G401.6 (cell line): ENCODE measurements at regions not wholly inside any gene's neighbourhood (a gene's known extent, or its start where the extent isn't known, plus 50 kb on each side); places are given as distances from the start of the nearest gene placed in this dataset.
"Not testable (repeated sequence)": the region's sequence is repeated elsewhere in the genome, so short reads cannot be mapped to it uniquely, and the experiment has no call there.

Source experiments
- FAIRE-seq: peaks from 2 replicates; lab custom pipeline; 2012; peaks lifted over from hg19 to GRCh38; lab: Jason Lieb, UNC

DNA sequence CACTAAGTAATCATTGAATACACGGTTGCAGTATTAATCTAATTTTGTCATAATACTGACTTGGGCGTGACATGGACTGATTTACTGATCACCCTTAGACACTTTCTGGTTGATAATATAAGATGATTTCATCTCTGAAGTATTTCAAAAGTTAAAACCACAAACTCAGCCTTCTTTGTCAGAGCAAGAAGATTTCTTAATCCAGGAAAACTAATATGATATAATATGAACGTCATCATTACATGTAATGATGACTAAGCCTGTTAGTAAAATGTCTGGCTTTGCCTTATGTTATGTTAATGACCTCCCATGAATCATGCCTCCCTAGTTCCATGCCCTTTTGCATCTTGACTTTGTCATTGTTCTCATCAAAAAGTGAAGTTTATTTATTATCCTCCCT lies 1325.0 kb upstream of the CDH2 start:
- FAIRE-seq, result no peak

DNA sequence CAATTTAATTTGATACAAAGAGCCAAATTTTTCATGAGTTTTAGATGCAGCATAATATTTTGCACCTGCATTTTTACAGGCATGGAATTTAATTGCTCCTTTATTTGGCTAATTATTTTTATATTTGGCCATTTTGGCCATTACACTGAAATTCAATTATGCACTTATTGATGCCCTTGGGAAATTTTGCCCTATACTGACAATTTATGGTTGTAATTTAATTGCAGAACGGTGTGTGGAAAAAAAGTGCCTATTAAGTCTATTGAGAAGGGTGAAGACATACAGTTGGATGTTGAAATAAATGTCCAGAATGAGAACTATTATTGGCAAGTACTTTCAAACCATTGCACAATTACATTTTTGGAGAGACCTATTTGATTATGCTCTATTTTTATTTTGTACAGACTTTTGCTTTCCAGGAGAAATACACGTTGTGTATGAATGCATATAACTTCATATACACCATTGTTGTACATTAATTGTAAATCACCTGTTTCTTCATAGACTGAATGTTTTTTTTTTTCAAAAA lies 1319.3 kb upstream of the CDH2 start:
- FAIRE-seq, result peak; percentile 3

DNA sequence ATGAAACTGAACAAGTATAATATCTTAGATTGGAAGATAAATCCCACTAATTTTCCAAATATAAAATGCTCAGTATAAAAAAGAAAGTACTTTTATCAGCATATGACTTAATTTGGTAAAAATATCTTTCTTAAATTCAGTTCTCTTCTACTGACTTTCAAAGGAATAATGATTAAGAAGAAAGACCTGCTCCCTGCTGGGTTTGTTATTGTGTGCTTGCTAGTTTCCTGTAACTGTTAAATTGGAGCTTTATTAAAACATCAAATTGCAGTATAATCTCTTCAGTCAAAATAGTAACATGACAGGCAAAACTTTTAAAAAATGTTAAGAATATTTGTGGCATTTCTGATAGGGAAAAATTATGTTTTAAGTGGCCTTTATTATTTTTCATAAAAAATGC lies 1317.4 kb upstream of the CDH2 start:
- no peak for FAIRE-seq

DNA sequence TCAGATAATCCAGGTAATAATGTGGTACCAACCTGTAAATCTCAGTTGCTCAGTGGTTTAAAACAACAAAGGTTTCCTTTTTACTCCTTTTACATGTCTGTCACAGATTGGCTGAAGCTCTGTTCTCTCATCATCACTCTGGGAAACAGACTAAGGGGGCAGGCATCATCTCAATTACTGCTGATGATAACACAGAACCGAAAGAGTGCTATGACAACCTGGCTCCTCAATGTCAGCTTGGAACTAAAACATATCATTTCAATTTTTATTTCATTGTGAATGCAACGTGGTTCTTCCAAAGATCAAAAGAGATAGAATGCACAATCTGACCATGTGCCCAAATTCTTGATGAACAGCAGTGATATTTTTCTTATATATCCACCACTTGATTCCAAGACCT lies 1315.0 kb upstream of the CDH2 start:
- no peak for FAIRE-seq

DNA sequence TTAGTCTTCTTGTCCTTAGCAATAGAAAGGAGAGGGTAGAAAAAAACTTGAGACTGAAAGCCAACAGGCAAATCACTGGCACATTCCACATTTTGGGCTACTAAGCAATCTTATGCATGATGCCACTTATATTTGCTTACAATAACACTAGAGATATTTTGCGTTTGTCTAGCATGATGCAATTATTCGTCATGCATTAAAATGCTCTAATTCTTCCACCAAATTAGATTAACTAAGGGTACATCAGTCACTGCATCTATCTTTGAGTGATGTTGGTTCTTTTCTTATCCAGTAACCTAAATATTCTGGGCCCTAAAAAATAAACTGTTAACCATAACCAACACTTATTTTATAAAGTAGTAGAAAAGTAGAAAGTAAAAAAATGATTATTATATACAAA lies 1311.7 kb upstream of the CDH2 start:
- no peak for FAIRE-seq

DNA sequence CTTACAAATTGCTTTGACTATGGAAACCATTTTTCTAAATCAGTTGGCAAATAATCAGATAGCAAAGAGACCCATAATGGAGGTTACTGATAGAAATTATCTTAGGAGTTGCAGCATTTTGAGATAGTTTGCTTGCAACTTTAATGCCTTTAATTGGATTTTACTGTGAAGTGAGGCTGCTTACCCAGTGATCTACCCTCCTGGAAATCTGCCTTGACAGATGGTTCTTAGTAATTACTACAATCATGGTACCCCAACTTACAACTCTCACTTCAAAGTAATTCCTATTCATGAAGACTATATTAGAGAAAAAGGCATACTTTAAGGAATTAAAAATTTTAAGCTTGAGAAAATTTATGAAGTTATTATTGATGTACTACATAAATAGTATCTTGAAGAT lies 1288.6 kb upstream of the CDH2 start:
- no peak for FAIRE-seq

DNA sequence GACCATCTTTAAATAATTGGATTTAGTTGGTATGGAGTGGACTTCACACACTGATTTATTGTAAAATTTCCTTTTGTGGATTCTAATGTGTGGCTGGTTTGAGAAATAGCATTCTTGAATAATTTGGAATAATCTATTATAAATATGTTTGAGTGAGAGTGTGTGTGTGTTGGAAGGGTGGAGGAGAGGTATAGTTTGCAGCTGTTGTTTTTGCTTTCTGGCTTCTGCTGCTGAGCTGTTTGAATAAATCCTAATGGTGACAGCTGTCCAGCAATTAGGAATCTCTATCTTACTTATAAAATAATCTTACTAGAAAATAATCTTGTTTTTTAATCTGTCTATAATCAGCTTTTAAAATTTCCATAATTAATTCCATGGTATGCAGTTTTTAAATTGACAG lies 1283.0 kb upstream of the CDH2 start:
- FAIRE-seq, result no peak

DNA sequence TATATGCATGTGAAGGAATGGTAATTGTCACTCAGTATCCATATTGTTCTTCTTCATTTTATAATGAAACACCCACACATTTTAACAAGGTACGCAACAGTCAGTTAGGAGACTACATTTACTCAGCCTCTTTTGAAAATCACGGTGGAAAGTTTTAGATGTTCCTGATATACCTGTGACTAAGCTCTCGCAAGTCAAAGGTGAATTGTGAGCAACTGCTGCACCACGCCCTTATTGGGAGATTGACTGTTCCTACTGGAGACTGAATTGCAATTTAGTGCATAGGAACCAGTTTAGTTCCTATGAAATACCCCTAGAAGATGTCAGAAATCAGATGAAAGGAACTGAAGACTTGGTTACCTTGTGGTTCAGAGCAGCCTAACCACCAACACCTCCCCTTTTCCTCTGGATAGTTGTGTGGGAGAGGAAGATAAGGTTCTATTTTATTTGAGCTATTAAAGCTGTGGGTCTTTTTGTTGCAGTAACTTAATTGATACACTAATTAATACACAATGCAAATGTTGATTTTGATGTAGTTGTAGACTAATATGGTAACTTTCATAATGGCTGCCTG lies 1280.5 kb upstream of the CDH2 start:
- FAIRE-seq, result no peak

DNA sequence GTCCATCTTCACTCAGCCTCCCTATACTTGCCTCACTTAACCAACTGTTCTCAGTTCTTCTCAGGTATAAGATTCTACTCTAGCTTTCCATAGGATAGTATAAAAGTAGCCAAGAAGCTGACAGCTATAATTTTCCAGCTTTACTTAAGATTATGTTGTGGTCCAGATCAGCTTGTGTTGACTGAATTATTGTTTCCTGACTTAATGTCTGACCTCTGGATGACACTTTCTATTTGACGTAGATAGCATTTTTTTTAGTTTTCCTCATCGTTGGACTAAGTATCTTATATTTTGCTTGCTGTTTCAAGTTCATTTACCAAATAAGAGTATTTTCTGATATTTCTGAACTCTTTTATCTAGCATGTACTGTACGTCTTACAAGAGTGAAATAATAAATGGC lies 1272.5 kb upstream of the CDH2 start:
- FAIRE-seq, result no peak

DNA sequence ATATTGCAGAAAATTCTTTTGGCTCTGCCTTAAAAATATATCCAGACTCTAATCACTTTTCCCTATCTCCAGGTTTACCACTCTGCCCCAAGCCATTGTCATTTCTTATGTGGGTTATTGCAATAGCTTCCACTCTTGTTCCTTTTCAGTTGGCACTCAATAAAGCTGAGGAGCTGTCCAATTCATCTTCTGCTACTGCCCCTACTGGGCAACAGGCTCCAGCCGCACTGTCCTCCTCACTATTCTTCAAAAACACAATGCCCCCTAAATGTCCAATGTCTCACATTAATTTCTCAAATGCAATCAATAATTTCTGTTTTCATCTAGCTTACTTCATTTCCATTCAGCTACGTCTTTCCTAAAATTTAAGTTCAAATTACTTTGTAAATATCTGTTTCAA lies 1262.5 kb upstream of the CDH2 start:
- FAIRE-seq, result no peak

DNA sequence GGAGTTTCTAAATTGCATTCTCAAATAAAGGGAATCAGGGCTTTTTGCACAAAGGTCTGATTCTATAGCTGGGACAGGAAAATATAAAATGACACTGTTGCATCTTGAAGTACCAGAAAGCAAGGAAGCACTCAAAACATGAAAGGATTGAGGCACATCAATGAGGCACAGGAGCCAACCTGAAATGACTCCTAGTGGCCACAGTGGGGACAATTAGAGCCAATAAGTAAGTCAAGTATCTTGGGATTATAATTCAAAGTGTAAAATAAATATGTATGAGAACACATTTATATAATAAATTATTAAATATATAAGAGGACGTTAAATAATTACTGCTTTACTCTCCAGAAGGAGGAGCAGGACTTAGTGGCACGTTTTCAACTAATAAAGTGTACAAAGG lies 1259.5 kb upstream of the CDH2 start:
- no peak for FAIRE-seq

DNA sequence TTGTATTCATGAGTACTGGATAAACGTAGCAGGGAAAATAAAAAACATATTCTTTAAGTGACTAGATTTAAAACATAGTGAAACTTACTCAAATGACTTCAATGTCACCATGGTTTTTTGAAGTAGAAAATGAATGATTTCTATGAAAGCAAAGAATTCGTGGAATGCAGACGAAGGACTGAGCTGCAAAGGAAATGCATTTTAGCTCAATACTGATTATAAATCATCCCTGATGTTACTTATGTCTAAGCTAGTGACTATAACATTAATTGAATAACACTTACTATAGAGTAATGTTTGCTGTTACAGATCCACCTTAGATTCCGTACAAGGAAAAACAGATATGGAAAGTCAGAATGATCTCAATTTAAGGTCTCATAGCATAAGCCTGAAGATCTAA lies 1257.7 kb upstream of the CDH2 start:
- no peak for FAIRE-seq

DNA sequence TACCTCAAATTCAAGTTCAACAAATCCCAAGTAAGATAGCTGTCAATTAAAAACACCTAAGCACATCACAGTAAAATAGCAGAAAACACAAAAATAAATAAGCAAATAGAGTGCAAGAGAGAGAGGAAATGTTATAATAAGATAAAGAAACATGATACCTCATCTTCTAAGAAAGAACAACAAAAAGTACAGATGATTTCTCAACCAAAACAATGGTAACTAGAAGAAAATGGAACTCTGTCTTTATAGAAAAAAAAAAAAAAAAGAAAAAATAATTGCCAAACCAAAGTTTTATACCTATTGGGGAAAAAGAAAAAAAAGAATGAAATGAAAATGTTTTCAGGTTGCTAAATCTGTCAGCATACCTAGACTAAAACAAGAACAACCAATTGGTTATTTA lies 1253.5 kb upstream of the CDH2 start:
- peak; percentile 82 for FAIRE-seq

DNA sequence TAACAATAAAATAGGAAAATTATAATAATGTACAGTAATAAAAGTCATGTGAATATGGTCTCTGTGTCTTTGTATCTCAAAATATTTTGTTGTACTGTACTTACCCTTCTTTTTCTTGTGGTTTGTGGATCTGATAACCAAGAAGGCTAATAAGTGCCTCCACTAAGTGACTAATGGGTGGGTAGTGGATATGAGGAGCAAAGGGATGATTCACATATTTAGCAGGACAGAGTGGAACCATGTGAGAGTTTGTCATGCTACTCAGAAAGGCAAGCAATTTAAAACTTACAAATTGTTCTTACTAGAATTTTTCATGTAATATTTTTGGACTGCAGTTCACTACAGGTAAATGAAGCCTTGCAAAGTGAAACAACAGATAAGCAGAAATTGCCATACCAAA lies 1241.2 kb upstream of the CDH2 start:
- no peak for FAIRE-seq

DNA sequence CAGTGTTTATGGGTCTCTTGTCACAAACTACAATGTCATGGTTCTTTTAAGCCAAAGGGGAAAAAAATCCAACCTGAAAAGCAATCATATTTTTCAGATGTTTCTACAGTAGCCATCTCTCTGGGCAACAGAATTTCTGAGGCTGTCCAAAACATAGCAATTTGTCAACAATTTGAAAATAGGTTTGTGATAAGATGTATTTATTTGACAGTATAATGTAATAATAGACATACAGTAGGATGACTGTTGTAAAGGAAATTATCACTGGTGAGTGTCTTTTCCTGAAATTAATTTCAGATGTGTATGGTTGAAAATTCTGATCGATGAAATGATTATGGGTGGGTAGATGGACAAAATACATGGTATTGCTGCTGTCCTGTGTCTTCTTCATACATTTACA lies 1230.1 kb upstream of the CDH2 start:
- FAIRE-seq, result no peak

DNA sequence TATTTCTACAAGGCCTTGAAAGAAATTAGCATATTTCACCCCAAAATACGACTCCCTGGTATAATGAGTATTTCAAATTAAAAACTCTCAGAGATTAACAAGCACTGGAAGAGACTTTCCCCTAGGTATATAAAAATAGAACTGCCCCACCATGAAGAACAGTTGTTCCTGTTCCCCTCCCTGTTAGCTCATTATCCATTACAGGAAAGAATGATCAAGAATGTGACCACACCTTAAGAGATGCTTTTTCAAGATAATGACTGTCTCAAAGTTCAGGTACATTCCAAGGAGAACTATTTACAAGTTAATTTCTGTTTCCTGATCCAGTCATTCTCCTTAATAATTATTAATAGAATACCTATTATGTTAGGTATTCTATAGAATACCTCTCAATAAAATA lies 1220.6 kb upstream of the CDH2 start:
- FAIRE-seq, result no peak

DNA sequence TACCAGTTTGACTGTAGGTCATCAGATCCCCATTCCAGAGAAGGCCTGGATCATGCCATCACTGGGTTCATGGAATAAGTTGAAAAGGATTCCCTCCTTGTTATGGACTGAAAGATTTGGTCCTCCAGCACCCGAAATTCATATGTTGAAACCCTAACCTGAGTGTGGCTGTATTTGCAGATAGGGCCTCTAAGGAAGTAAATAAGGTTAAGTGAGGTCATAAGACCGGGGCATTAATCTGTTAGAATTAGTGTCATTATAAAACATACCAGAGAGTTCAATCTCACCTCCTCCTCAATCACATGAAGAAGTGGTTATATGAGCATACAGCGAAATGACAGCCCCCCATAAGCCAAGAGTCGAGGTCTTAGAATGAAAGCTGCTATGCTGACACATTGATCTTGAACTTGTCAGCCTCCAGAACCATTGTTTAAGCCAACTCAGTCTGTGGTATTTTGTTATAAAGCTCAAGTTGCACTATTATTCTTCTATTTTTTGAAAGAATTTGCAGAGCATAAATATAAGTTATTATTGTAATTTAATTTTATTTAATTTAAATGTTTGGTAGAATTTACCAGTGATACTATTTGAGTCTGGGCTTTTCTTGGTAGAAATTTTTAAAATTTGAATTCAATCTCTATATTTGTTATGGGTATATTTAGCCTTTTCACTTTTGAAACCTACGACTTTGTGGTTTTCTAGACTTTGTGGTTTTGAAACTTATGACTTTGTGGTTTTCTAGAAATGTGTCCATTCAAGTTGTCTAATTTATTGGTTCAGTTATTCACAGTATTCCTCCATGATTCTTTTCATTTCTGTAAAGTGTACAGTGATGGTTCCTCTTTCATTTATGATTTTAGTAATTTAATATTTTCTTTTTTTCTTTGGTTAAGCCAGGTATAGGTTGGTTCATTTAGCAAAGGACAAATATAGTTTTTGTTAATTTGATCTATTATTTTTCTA lies 1206.7 kb upstream of the CDH2 start:
- peak; percentile 73 for FAIRE-seq

DNA sequence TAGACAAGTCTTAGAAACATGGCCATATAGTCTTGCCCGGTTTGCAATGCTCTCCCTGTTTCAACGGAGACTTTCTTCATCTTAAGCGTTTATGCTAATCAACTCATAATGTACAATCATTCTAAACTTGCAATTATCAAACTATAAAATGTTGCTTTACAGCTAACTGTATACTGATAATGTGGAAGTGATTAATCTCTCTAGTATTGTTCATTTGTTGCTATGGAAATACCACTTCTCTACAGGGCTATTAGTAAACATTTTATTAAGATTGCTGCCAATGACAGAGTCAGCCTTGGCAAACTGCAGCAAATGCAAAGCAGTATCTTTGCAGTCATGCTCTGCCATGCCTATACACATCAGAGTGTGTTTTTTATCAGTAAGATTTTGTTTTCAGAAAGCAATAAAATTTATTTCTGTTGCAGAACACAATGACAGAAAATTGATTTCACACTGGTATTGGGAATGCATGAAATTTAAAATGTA lies 1201.8 kb upstream of the CDH2 start:
- no peak for FAIRE-seq

DNA sequence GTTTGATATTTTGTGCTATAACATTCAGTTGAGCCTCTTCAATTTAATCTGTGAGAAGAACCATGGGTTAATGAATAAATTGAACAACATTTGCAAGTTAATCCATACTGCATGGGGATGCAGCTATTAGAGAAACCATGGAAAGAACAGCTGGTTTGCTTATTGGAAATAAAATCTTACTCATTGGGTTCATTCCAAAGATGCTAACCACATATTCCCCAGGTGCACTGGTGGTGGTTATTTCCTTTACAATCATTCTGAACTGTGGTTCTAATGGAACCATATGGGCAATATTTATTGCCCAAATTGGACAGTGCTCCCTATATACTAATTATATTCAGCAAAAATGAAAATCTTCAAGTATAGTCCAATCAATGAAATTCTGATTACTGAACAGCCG lies 1200.4 kb upstream of the CDH2 start:
- FAIRE-seq, result no peak

DNA sequence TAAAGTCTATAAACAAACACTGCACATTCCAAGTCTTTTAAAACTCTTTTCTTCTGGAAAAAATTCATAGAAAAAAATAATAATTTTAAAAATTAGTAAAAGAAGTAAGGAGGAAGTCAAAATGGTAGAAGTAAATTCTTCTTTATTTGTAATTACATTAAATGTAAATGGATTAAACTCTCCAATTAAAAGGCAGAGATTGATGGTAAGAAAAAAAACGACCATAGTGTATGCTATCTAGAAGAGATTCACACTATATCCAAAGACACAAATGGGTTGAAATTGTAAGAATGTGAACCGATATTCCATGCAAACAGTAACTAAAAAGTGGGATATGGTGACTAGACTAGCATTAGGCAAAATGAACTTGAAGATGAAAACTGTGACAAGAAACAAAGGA lies 1196.1 kb upstream of the CDH2 start:
- FAIRE-seq, result peak; percentile 6

DNA sequence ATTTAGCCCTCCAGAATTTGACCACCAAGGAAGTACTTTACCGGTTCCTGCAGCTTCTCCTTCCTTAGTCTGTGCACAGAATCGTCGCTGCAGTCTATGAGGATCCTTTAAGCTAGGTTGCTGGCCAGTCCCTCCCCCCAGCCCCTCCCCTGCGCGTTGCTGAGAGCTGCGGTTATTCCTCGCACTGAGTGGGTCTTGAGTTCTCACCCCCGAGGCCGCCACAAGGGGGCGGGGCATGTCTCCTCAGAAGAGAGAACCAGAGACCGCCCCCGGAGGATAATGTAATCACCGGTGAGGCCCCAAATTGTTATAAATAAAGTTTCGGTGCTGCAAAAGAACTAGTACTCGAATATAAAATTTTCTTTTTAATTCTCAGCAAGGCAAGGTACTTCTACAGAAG lies 1184.9 kb upstream of the CDH2 start:
- FAIRE-seq, result no peak

DNA sequence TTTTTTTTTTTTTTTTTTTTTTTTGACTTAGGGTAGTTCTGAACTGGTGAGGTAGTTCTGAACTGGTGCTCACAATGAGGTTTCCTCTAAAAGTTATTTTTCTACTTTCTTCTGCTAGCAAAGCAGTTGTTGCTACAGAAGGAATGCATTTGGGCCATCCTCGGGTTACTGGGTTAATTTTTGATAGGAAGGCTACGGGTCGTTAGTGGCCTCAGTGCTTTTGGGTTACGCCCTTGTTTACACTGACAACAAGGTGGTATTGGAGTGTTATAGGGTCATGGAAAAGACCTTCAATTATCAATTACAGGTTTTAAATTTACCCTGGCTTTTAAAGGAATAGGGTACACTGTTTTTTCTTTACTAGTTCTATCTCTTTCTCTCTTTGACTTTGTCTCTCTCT lies 1183.7 kb upstream of the CDH2 start:
- FAIRE-seq, result not testable (repeated sequence)

DNA sequence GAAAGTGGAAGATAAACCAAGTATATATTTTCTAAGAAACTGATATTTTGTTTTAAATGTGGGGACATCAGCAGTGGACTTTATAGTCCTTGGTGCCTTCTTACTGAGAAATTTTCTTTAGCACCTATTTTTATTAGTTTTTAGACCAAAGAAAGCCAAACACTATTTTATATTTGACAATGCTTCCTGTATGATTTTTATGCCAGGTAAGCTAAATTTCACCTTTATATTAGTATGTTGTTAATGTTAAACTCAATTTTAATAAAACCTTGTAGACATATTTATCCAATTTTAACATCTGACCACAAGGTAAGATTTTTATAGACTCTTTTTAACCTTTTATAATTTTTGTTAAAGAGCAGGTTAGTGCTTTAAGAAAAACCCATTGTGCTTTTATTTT lies 1182.3 kb upstream of the CDH2 start:
- not testable (repeated sequence) for FAIRE-seq

DNA sequence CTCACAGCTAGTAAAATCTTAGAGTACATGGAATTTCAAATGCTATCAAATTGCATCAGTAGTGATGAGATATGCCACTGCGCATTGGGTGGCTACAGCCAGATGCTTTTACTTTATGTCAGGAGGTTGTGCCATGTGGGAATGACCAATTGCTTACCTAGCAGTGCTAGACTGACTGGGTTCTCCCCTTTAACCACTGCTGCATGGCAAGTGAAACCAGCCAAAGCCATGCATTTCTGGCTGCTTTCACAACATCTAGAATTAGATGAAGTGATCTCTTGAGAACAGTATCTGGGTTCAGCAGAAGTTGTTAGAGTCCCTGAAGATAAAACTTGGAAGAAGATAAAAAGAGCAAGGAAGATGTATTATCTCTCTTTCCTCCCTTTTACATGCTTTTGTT lies 1174.2 kb upstream of the CDH2 start:
- FAIRE-seq, result no peak
